ENCODE measurements at regions not wholly inside any gene's neighbourhood (a gene's known extent, or its start where the extent isn't known, plus 50 kb on each side); places are given as distances from the start of the nearest gene placed in this dataset.

- DNase-seq, result no peak
- intact Hi-C loops (cut with DNase I), result no loop called here
Measured at GRCh38 chr4:14264437-14264836, 636.9 kb upstream of the BOD1L1 start.

GRCh38 chr4:14265651-14266050, 638.1 kb upstream of the BOD1L1 start:
- intact Hi-C loops (cut with DNase I), result no loop called here
- no peak for DNase-seq

GRCh38 chr4:14267373-14268060, 640.0 kb upstream of the BOD1L1 start:
- intact Hi-C loops (cut with DNase I), result no loop called here
- no peak for DNase-seq

GRCh38 chr4:14269824-14270223, 642.3 kb upstream of the BOD1L1 start:
- DNase-seq, result peak in 1 of 10 donors; percentile 68
- intact Hi-C loops (cut with DNase I), result no loop called here

GRCh38 chr4:14272206-14272605, 644.7 kb upstream of the BOD1L1 start:
- DNase-seq, result no peak
- intact Hi-C loops (cut with DNase I), result no loop called here

- no peak for DNase-seq
- intact Hi-C loops (cut with DNase I), result no loop called here
Measured at GRCh38 chr4:14277505-14277904, 650.0 kb upstream of the BOD1L1 start.

- intact Hi-C loops (cut with DNase I), result no loop called here
- no peak for DNase-seq
Measured at GRCh38 chr4:14280567-14280966, 653.0 kb upstream of the BOD1L1 start.

- intact Hi-C loops (cut with DNase I), result no loop called here
- DNase-seq, result no peak
Measured at GRCh38 chr4:14284578-14284977, 657.1 kb upstream of the BOD1L1 start.

GRCh38 chr4:14289708-14290107, 662.2 kb upstream of the BOD1L1 start:
- intact Hi-C loops (cut with DNase I), result no loop called here
- no peak for DNase-seq

GRCh38 chr4:14293582-14293981, 666.1 kb upstream of the BOD1L1 start:
- peak in 1 of 10 donors; percentile 60 for DNase-seq
- intact Hi-C loops (cut with DNase I), result no loop called here

GRCh38 chr4:14294611-14295010, 667.1 kb upstream of the BOD1L1 start:
- intact Hi-C loops (cut with DNase I), result no loop called here
- DNase-seq, result no peak

GRCh38 chr4:14299166-14299565, 671.6 kb upstream of the BOD1L1 start:
- intact Hi-C loops (cut with DNase I), result no loop called here
- DNase-seq, result no peak

- no peak for DNase-seq
- intact Hi-C loops (cut with DNase I), result no loop called here
Measured at GRCh38 chr4:14302021-14302420, 674.5 kb upstream of the BOD1L1 start.

GRCh38 chr4:14303856-14304255, 676.3 kb upstream of the BOD1L1 start:
- intact Hi-C loops (cut with DNase I), result no loop called here
- DNase-seq, result no peak

- intact Hi-C loops (cut with DNase I), result no loop called here
- DNase-seq, result no peak
Measured at GRCh38 chr4:14308229-14308651, 680.7 kb upstream of the BOD1L1 start.

- intact Hi-C loops (cut with DNase I), result no loop called here
- no peak for DNase-seq
Measured at GRCh38 chr4:14309431-14309830, 681.9 kb upstream of the BOD1L1 start.

GRCh38 chr4:14313757-14314156, 686.2 kb upstream of the BOD1L1 start:
- intact Hi-C loops (cut with DNase I), result no loop called here
- DNase-seq, result no peak

GRCh38 chr4:14315129-14315528, 687.2 kb upstream of the CPEB2 start:
- intact Hi-C loops (cut with DNase I), result no loop called here
- no peak for DNase-seq

- intact Hi-C loops (cut with DNase I), result no loop called here
- DNase-seq, result no peak
Measured at GRCh38 chr4:14317351-14317750, 684.9 kb upstream of the CPEB2 start.

GRCh38 chr4:14318671-14319070, 683.6 kb upstream of the CPEB2 start:
- intact Hi-C loops (cut with DNase I), result no loop called here
- no peak for DNase-seq

- intact Hi-C loops (cut with DNase I), result no loop called here
- no peak for DNase-seq
Measured at GRCh38 chr4:14321723-14322122, 680.6 kb upstream of the CPEB2 start.

- intact Hi-C loops (cut with DNase I), result no loop called here
- DNase-seq, result no peak
Measured at GRCh38 chr4:14323191-14323590, 679.1 kb upstream of the CPEB2 start.

GRCh38 chr4:14329228-14329627, 673.1 kb upstream of the CPEB2 start:
- intact Hi-C loops (cut with DNase I), result no loop called here
- DNase-seq, result no peak
